Activated T-helper 17 cell treated with anti-CD3 and anti-CD28 coated beads, Interleukin-2, amount 50 U/mL, for 72 hours (primary cell): ENCODE measurements at regions not wholly inside any gene's neighbourhood (a gene's known extent, or its start where the extent isn't known, plus 50 kb on each side); places are given as distances from the start of the nearest gene placed in this dataset.

Experiments used
- ATAC-seq: fragments of 150-1000 bp; cut with Tn5 transposase; replicated peaks from 2 replicates; pipeline ENCODE4 v1.10.0; 2021; ENCODE audit warnings: mild to moderate bottlenecking, moderate library complexity
- H3K27ac Mint-ChIP-seq: one replicate; pipeline ENCODE4 v1.8.0; 2022; ENCODE audit warnings: mixed read lengths
- H3K27me3 Mint-ChIP-seq: one replicate; pipeline ENCODE4 v1.8.0; 2022; ENCODE audit warnings: mixed read lengths
- H3K36me3 Mint-ChIP-seq: one replicate; pipeline ENCODE4 v1.8.0; 2022; ENCODE audit warnings: low read depth, mild to moderate bottlenecking, mixed read lengths
- H3K4me1 Mint-ChIP-seq: one replicate; pipeline ENCODE4 v1.8.0; 2022; ENCODE audit warnings: mixed read lengths
- H3K4me3 Mint-ChIP-seq: one replicate; pipeline ENCODE4 v1.8.0; 2022; ENCODE audit warnings: mild to moderate bottlenecking, mixed read lengths
- H3K9me3 Mint-ChIP-seq: one replicate; pipeline ENCODE4 v1.8.0; 2022; ENCODE audit warnings: mixed read lengths

DNA sequence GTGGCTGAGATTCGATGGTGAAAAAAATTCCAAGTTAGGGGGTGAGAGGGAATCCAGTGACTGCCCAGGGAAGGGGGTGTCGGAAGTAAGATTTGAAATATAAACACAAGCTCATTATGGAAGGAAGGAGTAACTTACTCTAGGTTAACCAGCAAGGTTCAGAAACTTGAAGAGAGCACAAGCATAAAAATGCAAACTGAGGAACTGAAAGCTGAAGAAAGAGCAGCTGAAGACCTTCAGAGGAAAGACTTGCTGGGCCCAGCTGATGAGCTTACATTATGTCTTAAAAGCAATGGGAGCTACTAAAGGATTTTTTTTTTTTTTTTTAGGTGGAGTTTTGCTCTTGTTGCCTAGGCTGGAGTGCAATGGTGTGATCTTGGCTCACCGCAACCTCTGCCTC is 189.7 kb upstream of the GRIN2B start:
- no peaks in the 10 kb centered on the region for H3K4me1 Mint-ChIP-seq
- peaks cover 20% of the 10 kb centered on the region for H3K27me3 Mint-ChIP-seq
- no peaks in the 10 kb centered on the region for H3K9me3 Mint-ChIP-seq
- no peak overlapping the region for H3K4me3 Mint-ChIP-seq
- H3K36me3 Mint-ChIP-seq, result no peaks in the 10 kb centered on the region
- ATAC-seq, result no peak
- H3K27ac Mint-ChIP-seq, result no peak overlapping the region

DNA sequence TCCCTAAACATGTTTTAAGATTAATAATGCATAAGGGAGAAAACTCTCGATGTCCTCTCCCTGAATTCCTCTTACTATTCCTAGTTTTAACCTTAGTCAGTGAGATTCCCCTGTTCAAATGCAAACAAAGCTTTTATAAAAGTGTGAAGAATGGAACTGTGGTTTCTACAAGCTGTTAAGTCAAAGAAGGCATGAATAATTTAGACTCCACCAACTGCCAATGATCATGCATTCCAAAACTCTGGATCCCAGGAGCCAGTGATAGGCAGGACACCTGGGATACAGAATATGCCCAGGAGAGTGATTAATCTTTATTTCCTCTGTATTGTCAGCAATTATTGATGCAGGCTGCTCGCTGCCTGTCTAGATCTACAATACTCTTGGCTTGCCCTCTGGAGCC is 190.3 kb upstream of the ATF7IP start:
- Mint-ChIP-seq H3K4me1 (no peaks in the 10 kb centered on the region), H3K9me3 (no peaks in the 10 kb centered on the region), H3K27me3 (peaks cover 10% of the 10 kb centered on the region), H3K4me3 (no peak overlapping the region), H3K36me3 (no peaks in the 10 kb centered on the region), H3K27ac (no peak overlapping the region)
- no peak for ATAC-seq

DNA sequence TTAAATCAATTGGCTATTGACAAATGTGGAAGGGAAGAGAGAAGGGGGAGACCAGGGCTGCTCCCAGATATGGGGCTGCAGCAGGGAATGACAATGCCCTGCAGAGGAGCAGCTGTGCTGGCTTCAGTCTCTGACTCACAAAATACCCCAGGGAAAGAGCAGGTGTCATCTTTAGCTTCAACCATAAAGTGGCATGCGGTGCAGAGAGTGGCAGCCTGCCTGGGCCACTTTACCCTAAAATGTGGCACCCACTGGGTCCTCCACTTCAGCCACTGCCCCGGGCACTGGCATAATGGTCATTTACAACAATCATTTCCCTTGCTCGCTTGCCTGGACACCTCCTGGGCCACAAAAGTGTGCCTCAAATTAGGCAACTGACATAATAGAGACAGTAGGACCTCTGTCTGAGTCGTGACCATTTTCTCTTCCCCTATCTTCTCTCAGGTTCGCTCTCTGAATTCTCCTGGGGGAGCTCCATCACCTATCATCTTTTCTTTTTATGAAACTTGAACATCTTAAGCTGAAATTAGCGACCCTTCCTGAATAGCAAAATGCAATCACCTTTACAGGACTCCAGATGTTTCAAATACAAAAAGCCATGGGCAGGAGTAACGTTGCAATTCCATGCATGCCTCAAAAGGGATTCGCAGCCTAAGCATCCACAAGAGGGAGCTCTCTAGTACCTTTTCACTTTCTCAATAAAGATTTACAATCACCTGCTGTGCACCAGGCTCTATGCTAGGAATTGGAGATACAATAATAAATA is 179.9 kb upstream of the ATF7IP start:
- Mint-ChIP-seq H3K9me3 (no peaks in the 10 kb centered on the region), H3K36me3 (no peaks in the 10 kb centered on the region), H3K27ac (no peak overlapping the region), H3K27me3 (peaks cover 8% of the 10 kb centered on the region), H3K4me3 (no peak overlapping the region), H3K4me1 (no peaks in the 10 kb centered on the region)
- ATAC-seq, result peak; percentile 39

DNA sequence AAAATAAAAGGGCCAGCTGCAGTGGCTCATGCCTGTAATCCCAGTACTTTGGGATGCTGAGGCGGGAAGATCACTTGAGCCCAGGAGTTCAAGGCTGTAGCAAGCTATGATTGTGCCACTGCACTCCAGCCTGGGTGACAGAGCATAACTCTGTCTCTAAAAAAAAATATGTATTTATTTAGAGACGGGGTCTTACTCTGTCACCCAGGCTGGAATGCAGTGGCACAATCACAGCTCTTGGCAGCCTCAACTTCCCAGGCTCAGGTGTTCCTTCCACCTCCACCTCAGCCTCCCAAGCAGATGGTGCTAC is 179.3 kb upstream of the ATF7IP start:
- no peaks in the 10 kb centered on the region for H3K4me1 Mint-ChIP-seq
- H3K27ac Mint-ChIP-seq, result no peak overlapping the region
- no peak overlapping the region for H3K4me3 Mint-ChIP-seq
- no peak for ATAC-seq
- no peaks in the 10 kb centered on the region for H3K36me3 Mint-ChIP-seq
- H3K9me3 Mint-ChIP-seq, result no peaks in the 10 kb centered on the region
- H3K27me3 Mint-ChIP-seq, result peaks cover 8% of the 10 kb centered on the region

DNA sequence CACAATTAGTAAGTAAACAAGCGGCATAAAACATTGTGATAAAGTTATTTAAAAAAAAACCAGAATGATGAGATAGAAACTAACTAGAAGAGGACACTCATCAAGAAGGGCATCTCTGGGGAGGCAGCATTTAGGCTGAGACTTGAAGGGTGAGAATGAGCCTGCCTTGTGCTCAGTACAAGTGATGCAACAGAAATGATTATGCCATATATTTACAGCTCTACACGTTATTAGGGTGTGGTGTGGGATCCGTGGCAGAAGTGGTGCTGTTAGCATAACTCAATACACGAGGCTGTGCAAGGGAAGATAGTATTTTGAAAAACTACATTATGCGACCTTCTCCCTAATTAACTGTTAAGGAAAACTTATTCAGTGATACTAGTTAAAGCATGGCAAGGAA is 178.5 kb upstream of the ATF7IP start:
- Mint-ChIP-seq H3K27ac (no peak overlapping the region), H3K9me3 (no peaks in the 10 kb centered on the region), H3K4me3 (no peak overlapping the region), H3K4me1 (no peaks in the 10 kb centered on the region), H3K27me3 (peaks cover 8% of the 10 kb centered on the region), H3K36me3 (no peaks in the 10 kb centered on the region)
- ATAC-seq, result no peak

DNA sequence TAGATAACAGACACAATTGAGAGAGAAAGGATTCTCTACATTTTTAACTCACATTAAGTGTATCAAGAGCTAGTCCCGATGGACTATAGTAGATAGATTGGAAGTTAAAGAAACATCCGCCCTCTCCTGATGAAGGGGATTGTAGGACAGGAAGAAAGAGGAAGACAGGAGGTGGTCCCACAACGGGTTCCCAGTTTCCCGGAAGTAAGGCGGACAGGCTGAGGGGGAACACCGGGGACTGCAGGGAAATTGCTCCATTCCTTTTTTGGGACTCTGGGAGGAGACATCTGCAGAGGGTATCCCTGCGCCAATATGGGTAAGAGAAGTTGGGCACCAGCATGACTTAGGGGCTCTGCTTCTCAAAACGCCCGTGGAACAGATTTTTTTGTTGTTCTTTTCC is 177.5 kb upstream of the ATF7IP start:
- H3K4me1 Mint-ChIP-seq, result no peaks in the 10 kb centered on the region
- H3K36me3 Mint-ChIP-seq, result no peaks in the 10 kb centered on the region
- no peak for ATAC-seq
- no peak overlapping the region for H3K4me3 Mint-ChIP-seq
- no peak overlapping the region for H3K27ac Mint-ChIP-seq
- H3K9me3 Mint-ChIP-seq, result no peaks in the 10 kb centered on the region
- H3K27me3 Mint-ChIP-seq, result peaks cover 8% of the 10 kb centered on the region

DNA sequence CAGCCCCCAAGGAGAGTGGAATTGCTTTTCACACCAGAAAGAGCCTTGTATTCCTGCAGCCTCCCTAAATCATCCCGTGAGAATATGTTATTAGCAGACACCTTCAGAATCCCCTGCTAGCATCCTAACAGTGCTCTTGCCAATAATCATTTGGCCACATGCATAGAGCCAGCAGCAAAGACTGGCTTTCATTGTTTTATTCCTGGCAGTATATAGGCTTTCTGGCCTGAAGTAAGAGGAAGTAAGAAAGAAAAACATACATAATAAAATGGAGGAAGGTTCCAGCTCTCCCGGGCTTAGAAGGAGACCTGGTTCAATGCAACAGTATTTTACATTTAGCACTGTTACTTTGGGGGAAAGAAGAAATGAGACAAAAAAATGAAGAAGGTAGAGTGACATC is 176.7 kb upstream of the ATF7IP start:
- ATAC-seq, result no peak
- Mint-ChIP-seq H3K9me3 (no peaks in the 10 kb centered on the region), H3K27me3 (peaks cover 11% of the 10 kb centered on the region), H3K4me3 (no peak overlapping the region), H3K4me1 (no peaks in the 10 kb centered on the region), H3K36me3 (no peaks in the 10 kb centered on the region), H3K27ac (no peak overlapping the region)

DNA sequence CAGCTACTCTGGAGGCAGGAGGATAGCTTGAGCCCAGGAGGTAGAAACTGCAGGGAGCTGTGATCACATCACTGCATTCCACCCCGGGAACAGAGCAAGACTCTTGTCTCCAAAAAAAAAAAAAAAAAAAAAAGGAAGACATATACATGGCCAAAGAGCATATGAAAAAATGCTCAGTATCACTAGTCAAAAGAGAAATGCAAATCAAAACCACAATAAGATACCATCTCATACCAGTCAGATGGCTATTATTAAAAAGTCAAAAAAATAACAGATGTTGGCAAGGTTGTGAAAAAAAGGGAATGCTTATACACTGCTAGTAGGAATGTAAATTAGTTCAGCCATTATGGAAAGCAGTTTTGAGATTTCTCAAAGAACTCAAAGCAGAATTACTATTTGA is 174.8 kb upstream of the ATF7IP start:
- H3K4me1 Mint-ChIP-seq, result no peaks in the 10 kb centered on the region
- no peak overlapping the region for H3K4me3 Mint-ChIP-seq
- H3K9me3 Mint-ChIP-seq, result no peaks in the 10 kb centered on the region
- H3K27ac Mint-ChIP-seq, result no peak overlapping the region
- no peaks in the 10 kb centered on the region for H3K36me3 Mint-ChIP-seq
- ATAC-seq, result no peak
- H3K27me3 Mint-ChIP-seq, result peaks cover 11% of the 10 kb centered on the region

DNA sequence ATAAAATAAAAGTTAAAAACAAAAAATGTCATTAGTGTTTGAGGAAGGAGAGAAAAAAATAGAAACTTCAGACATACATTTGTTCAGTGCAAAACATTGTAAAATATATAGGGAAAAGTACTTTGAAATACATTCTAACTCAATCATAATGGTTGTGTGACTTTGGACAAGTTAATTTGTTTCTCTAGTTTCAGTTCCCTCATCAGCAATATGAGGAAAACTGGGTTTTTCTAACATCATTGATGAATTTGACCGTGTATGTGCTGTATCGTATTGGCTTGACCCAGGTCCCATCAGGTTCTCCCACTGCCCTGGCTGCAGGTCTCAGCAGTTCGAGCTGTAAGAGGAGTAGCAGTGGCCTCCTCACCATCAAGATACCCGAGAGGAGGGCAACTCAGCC is 173.9 kb upstream of the ATF7IP start:
- ATAC-seq, result no peak
- Mint-ChIP-seq H3K9me3 (no peaks in the 10 kb centered on the region), H3K4me1 (no peaks in the 10 kb centered on the region), H3K4me3 (no peak overlapping the region), H3K27me3 (peaks cover 11% of the 10 kb centered on the region), H3K36me3 (no peaks in the 10 kb centered on the region), H3K27ac (no peak overlapping the region)

DNA sequence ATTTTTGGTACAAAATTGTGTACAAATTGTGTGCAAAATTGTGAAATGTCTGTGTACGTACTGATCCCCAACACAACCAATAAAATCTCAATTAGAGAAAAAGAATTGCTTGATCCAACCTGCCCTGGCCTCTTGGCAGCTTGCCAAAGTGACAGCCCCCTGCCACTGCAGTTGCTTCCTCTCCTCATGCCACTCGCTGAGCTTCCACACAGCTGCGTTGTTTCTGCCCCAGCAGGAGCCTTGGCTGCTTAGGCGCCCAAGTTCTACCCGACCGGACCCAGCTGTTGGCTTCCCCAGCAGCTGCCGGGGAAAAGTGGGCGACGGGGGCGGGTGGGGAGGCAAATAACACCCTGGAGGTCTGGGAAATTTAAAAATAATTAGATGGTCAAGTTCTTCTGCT is 171.8 kb upstream of the ATF7IP start:
- Mint-ChIP-seq H3K27me3 (peaks cover 3% of the 10 kb centered on the region), H3K4me3 (no peak overlapping the region), H3K4me1 (no peaks in the 10 kb centered on the region), H3K9me3 (no peaks in the 10 kb centered on the region), H3K27ac (no peak overlapping the region), H3K36me3 (no peaks in the 10 kb centered on the region)
- no peak for ATAC-seq

DNA sequence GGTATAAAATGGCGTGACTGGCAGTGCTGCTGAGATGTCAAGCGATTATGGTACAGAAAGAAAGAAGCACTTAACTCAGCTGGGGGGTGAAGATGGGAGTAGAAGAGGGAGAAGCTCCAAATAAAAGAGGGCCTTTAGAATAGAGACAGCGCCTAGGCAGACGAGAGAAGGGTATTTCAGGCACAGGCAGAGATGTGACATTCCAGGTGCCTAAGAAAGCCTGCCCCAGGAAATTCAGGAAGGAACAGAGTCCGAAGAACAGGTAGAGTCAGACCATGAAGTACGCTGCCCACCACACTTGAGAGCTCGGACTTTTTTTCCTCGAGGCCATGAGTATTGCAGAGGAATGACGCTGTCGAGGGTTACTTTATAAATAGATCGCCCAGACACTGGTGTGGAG is 170.9 kb upstream of the ATF7IP start:
- no peaks in the 10 kb centered on the region for H3K9me3 Mint-ChIP-seq
- no peaks in the 10 kb centered on the region for H3K4me1 Mint-ChIP-seq
- no peak for ATAC-seq
- H3K4me3 Mint-ChIP-seq, result no peak overlapping the region
- H3K36me3 Mint-ChIP-seq, result no peaks in the 10 kb centered on the region
- H3K27me3 Mint-ChIP-seq, result peaks cover 3% of the 10 kb centered on the region
- no peak overlapping the region for H3K27ac Mint-ChIP-seq

DNA sequence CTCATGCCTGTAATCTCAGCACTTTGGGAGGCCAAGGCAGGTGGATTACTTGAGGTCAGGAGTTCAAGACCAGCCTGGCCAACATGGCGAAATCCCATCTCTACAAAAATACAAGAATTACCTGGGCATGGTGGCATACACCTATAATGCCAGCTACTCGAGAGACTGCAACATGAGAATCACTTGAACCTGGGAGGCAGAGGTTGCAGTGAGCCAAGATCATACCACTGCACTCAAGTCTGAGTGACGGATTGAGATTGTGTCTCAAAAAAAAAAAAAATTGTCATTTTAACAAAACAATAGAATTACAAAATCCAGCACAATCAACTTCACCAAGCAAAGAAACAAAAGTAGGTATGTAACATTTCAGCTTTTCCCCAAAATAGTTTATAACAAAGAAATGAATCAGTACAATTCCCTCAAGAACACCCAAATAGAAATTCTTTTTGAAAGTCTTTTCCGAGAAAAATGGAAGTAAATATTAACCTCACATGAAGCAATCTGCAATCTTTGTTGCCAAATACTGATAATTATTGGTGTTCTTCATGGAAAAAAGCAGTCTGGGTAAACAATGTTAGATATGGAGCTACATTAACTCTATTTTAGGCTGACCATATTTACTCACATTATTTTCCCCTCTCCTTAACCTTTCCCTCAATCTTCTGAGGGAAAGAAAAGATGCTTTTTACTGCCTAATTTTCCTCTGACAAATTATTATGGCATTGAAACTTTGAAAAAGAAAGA is 165.9 kb upstream of the ATF7IP start:
- H3K4me1 Mint-ChIP-seq, result no peaks in the 10 kb centered on the region
- H3K9me3 Mint-ChIP-seq, result peaks cover 7% of the 10 kb centered on the region
- no peak overlapping the region for H3K4me3 Mint-ChIP-seq
- H3K36me3 Mint-ChIP-seq, result no peaks in the 10 kb centered on the region
- ATAC-seq, result no peak
- no peak overlapping the region for H3K27ac Mint-ChIP-seq
- no peaks in the 10 kb centered on the region for H3K27me3 Mint-ChIP-seq

DNA sequence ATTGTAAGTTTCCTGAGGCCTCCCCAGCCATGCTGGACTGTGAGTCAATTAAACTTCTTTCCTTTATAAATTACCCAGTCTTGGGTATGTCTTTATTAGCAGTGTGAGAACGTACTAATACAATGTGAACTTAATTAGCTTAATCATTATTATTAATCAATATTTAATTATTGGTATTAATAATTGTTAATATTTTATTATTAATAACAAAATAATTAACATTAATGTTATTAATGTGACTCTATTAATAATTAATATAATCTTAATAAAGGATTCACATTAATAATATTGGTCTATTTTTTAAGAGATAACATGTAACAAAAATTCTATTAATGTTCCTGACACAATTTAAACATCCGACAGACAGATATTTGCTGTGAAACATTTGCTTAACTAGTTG is 164.9 kb upstream of the ATF7IP start:
- no peak for ATAC-seq
- Mint-ChIP-seq H3K9me3 (peaks cover 7% of the 10 kb centered on the region), H3K27ac (no peak overlapping the region), H3K27me3 (no peaks in the 10 kb centered on the region), H3K36me3 (no peaks in the 10 kb centered on the region), H3K4me1 (no peaks in the 10 kb centered on the region), H3K4me3 (no peak overlapping the region)

DNA sequence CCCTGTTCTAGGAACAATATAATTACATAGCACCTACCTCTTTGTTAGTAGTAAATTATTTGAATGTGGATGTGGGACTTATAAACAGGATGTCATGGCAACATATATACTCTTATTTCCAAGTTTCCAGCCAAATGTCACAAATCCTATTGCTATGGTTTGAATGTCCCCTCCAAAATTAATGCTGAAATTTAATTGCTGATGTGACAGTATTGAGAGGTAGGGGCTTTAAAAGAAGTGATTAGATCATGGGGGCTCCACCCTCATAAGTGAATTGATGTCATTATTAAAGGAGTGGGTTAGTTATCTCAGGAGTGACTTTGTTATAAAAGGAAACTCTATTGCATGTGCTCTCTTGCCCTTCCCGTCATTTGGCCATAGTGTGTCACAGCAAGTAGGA is 164.2 kb upstream of the ATF7IP start:
- H3K27me3 Mint-ChIP-seq, result no peaks in the 10 kb centered on the region
- ATAC-seq, result no peak
- H3K27ac Mint-ChIP-seq, result no peak overlapping the region
- peaks cover 9% of the 10 kb centered on the region for H3K9me3 Mint-ChIP-seq
- H3K4me1 Mint-ChIP-seq, result no peaks in the 10 kb centered on the region
- no peaks in the 10 kb centered on the region for H3K36me3 Mint-ChIP-seq
- H3K4me3 Mint-ChIP-seq, result no peak overlapping the region

DNA sequence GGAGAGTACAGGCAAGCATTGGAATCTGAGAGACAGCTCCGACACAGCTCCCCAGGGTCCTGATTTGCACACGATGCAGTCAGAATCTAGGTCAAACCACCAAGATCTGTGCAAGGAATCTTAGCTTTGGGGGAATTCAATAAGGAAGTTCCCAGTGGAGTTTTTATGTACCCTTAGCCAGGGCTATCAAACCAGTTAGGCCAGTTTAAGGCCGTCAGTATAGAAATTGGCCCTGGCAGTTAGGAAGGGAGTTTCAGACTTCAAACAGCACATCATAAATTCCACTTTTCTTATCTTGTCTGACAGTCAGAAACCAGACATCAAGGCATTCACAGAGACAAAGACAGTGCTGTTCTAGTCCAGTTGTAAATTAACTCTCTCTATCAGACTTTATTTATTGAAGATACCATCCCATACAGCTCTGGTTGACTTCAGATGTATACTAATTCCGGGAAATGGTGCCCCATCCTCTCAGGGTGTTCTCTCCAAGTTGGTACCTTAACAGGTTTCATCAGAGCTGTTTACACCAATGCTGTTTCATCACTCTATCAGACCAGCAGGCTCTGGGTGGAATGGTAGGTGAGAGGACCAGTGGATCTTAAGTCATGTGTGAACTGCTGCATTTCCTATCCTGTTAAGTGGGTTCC is 157.5 kb upstream of the ATF7IP start:
- H3K27ac Mint-ChIP-seq, result no peak overlapping the region
- H3K4me1 Mint-ChIP-seq, result no peaks in the 10 kb centered on the region
- H3K36me3 Mint-ChIP-seq, result no peaks in the 10 kb centered on the region
- no peak for ATAC-seq
- H3K4me3 Mint-ChIP-seq, result no peak overlapping the region
- H3K27me3 Mint-ChIP-seq, result no peaks in the 10 kb centered on the region
- H3K9me3 Mint-ChIP-seq, result peaks cover 4% of the 10 kb centered on the region
